ENCODE measurements at regions not wholly inside any gene's neighbourhood (a gene's known extent, or its start where the extent isn't known, plus 50 kb on each side); places are given as distances from the start of the nearest gene placed in this dataset.

DNA sequence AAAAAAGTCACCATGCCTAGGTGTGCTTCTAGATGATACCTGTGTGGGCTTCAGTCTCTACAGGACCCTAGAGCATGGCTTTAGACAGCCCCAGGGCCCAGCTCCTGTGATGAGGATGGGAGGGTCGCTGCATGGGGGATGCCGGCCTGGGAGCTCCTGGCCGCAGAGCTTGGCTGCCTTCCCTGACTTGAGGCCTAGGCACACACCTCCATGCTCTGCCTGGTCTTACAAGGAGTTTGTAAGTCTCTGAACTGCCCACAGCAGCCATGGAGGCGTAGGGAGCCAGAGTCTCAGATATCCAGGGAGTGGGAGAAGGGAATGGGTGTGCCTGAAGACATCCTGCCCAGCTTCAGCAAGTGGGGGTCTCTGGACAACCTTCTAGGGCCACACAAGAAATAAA, 149.5 kb upstream of the MYL2 start:
- Histone ChIP-seq H3K4me3 (no peak overlapping the region), H3K4me2 (no peak overlapping the region), H2AFZ (no peak overlapping the region), H3K9me2 (replicated peaks; ENCODE audit: insufficient read depth) (no peaks in the 10 kb centered on the region), H3K4me1 (ENCODE audit: insufficient read depth) (no peaks in the 10 kb centered on the region), H3K27me3 (no peaks in the 10 kb centered on the region), H3K36me3 (replicated peaks; ENCODE audit: insufficient read depth, low read depth) (no peaks in the 10 kb centered on the region), H3K27ac (no peak overlapping the region), H4K20me1 (ENCODE audit: insufficient read depth, poor library complexity, severe bottlenecking) (no peaks in the 10 kb centered on the region), H3K79me2 (no peaks in the 10 kb centered on the region), H3K9me3 (ENCODE audit: low read depth) (no peaks in the 10 kb centered on the region)
- no peak for DNase-seq (ENCODE audit: low spot score)
- WGBS (ENCODE audit: low lambda C conversion rate, missing lambda C conversion rate): 88% methylated on average over 4 of the region's 4 CpGs
- TF ChIP-seq EZH2phosphoT487 (IDR thresholded peaks at IDR 0.05; ENCODE audit: low read depth, severe bottlenecking, unreplicated experiment) (no peak), EZH2 (IDR thresholded peaks at IDR 0.05; ENCODE audit: borderline replicate concordance) (no peak)
- TF ChIP-seq, protein P1, sequence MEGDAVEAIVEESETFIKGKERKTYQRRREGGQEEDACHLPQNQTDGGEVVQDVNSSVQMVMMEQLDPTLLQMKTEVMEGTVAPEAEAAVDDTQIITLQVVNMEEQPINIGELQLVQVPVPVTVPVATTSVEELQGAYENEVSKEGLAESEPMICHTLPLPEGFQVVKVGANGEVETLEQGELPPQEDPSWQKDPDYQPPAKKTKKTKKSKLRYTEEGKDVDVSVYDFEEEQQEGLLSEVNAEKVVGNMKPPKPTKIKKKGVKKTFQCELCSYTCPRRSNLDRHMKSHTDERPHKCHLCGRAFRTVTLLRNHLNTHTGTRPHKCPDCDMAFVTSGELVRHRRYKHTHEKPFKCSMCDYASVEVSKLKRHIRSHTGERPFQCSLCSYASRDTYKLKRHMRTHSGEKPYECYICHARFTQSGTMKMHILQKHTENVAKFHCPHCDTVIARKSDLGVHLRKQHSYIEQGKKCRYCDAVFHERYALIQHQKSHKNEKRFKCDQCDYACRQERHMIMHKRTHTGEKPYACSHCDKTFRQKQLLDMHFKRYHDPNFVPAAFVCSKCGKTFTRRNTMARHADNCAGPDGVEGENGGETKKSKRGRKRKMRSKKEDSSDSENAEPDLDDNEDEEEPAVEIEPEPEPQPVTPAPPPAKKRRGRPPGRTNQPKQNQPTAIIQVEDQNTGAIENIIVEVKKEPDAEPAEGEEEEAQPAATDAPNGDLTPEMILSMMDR (IDR thresholded peaks at IDR 0.05; ENCODE audit: poor library complexity): no peak

DNA sequence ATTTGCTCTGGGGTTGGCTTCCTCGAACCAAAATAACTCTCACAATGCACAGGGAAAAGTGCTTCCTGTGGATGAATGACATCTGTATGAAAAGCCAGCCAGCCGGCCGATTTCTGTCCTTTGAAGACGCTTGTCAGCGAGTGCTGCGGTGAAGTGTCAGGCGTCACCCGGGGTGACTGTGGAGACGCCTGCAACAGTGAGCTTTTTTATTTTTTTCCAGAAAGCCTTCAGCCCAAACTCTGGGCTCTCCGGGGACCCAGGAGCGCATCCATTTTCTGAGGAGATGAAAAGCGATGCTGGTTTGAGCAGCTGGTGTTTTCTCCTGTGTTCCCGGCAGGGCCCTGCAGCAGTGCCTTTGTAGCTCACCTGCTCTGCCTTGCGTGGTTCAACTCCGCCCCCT, 147.9 kb upstream of the MYL2 start:
- no peak overlapping the region for H2AFZ ChIP-seq
- no peaks in the 10 kb centered on the region for H3K9me2 ChIP-seq (replicated peaks; ENCODE audit: insufficient read depth)
- WGBS (ENCODE audit: low lambda C conversion rate, missing lambda C conversion rate): 82% methylated on average over 15 of the region's 15 CpGs
- no peak overlapping the region for H3K4me2 ChIP-seq
- no peak overlapping the region for H3K27ac ChIP-seq
- TF ChIP-seq, protein P1 (IDR thresholded peaks at IDR 0.05; ENCODE audit: poor library complexity): no peak
- no peak for TF ChIP-seq EZH2 (IDR thresholded peaks at IDR 0.05; ENCODE audit: borderline replicate concordance)
- no peak for TF ChIP-seq EZH2phosphoT487 (IDR thresholded peaks at IDR 0.05; ENCODE audit: low read depth, severe bottlenecking, unreplicated experiment)
- no peaks in the 10 kb centered on the region for H3K79me2 ChIP-seq
- no peaks in the 10 kb centered on the region for H3K27me3 ChIP-seq
- H3K36me3 ChIP-seq (replicated peaks; ENCODE audit: insufficient read depth, low read depth): no peaks in the 10 kb centered on the region
- no peak overlapping the region for H3K4me3 ChIP-seq
- no peaks in the 10 kb centered on the region for H3K4me1 ChIP-seq (ENCODE audit: insufficient read depth)
- DNase-seq (ENCODE audit: low spot score): no peak
- no peaks in the 10 kb centered on the region for H4K20me1 ChIP-seq (ENCODE audit: insufficient read depth, poor library complexity, severe bottlenecking)
- H3K9me3 ChIP-seq (ENCODE audit: low read depth): no peaks in the 10 kb centered on the region

DNA sequence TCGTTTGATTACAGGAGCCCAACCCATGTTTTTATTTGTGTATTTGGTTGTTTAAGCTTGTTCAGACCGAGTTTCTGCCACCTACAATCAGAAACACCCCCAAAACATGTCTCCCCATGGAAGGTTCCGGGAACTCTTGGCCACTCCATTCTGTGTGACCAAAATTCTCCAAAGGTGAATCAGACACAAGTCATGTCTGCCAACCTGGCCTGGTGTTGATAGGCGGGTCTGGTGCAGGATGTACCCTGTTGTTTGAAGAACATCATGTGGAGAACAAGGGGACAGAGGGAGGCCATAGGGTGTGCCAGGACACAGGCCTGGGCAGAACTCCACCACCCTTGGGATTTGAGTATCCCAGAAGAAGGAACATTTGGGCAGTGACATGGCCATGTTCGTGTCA, 147.1 kb upstream of the MYL2 start:
- no peaks in the 10 kb centered on the region for H3K36me3 ChIP-seq (replicated peaks; ENCODE audit: insufficient read depth, low read depth)
- no peak for DNase-seq (ENCODE audit: low spot score)
- no peak overlapping the region for H3K4me3 ChIP-seq
- H3K9me2 ChIP-seq (replicated peaks; ENCODE audit: insufficient read depth): no peaks in the 10 kb centered on the region
- WGBS (ENCODE audit: low lambda C conversion rate, missing lambda C conversion rate): 93% methylated on average over 5 of the region's 5 CpGs
- H3K4me2 ChIP-seq: no peak overlapping the region
- no peaks in the 10 kb centered on the region for H3K79me2 ChIP-seq
- H3K27ac ChIP-seq: no peak overlapping the region
- no peaks in the 10 kb centered on the region for H3K27me3 ChIP-seq
- no peak overlapping the region for H2AFZ ChIP-seq
- no peaks in the 10 kb centered on the region for H3K4me1 ChIP-seq (ENCODE audit: insufficient read depth)
- no peak for TF ChIP-seq EZH2 (IDR thresholded peaks at IDR 0.05; ENCODE audit: borderline replicate concordance)
- TF ChIP-seq, protein P1 (IDR thresholded peaks at IDR 0.05; ENCODE audit: poor library complexity): no peak
- TF ChIP-seq EZH2phosphoT487 (IDR thresholded peaks at IDR 0.05; ENCODE audit: low read depth, severe bottlenecking, unreplicated experiment): no peak
- H4K20me1 ChIP-seq (ENCODE audit: insufficient read depth, poor library complexity, severe bottlenecking): no peaks in the 10 kb centered on the region
- H3K9me3 ChIP-seq (ENCODE audit: low read depth): no peaks in the 10 kb centered on the region

All from hepatocyte (in vitro differentiated cells).